GM19328 (cell line): ENCODE measurements at regions not wholly inside any gene's neighbourhood (a gene's known extent, or its start where the extent isn't known, plus 50 kb on each side); places are given as distances from the start of the nearest gene placed in this dataset.
"Not testable (repeated sequence)": the region's sequence is repeated elsewhere in the genome, so short reads cannot be mapped to it uniquely, and the experiment has no call there.

Experiments
- ATAC-seq: cut with Tn5 transposase; IDR thresholded peaks from one replicate; pipeline ENCODE4 v1.9.1; 2021; ENCODE audit warnings: mild to moderate bottlenecking, moderate library complexity; ENCODE audit not compliant: unreplicated experiment

- no peak for ATAC-seq
Observed at GRCh38 chr1:55310505-55310971, 95.4 kb upstream of the USP24 start.

GRCh38 chr1:55309786-55310504 is 94.8 kb upstream of the USP24 start:
- no peak for ATAC-seq

- no peak for ATAC-seq
Observed at GRCh38 chr1:55309053-55309452, 93.9 kb upstream of the USP24 start.

- no peak for ATAC-seq
Observed at GRCh38 chr1:55305735-55306134, 90.6 kb upstream of the USP24 start.

GRCh38 chr1:55304229-55304740 is 89.1 kb upstream of the USP24 start:
- no peak for ATAC-seq

- ATAC-seq, result no peak
Observed at GRCh38 chr1:55302972-55303371, 87.8 kb upstream of the USP24 start.

- no peak for ATAC-seq
Observed at GRCh38 chr1:55301912-55302311, 86.7 kb upstream of the USP24 start.

GRCh38 chr1:55300975-55301374 is 85.8 kb upstream of the USP24 start:
- ATAC-seq, result no peak

GRCh38 chr1:55298167-55298894 is 83.2 kb upstream of the USP24 start:
- no peak for ATAC-seq

GRCh38 chr1:55296247-55296646 is 81.1 kb upstream of the USP24 start:
- ATAC-seq, result not testable (repeated sequence)

- no peak for ATAC-seq
Observed at GRCh38 chr1:55289614-55290013, 74.5 kb upstream of the USP24 start.

- ATAC-seq, result no peak
Observed at GRCh38 chr1:55289042-55289441, 73.9 kb upstream of the USP24 start.

- peak; percentile 74 for ATAC-seq
Observed at GRCh38 chr1:55288245-55288644, 73.1 kb upstream of the USP24 start.

- peak; percentile 47 for ATAC-seq
Observed at GRCh38 chr1:55287723-55288122, 72.6 kb upstream of the USP24 start.

- ATAC-seq, result no peak
Observed at GRCh38 chr1:55286856-55287602, 71.9 kb upstream of the USP24 start.

- ATAC-seq, result no peak
Observed at GRCh38 chr1:55285834-55286233, 70.7 kb upstream of the USP24 start.

- no peak for ATAC-seq
Observed at GRCh38 chr1:55284856-55285255, 69.7 kb upstream of the USP24 start.

GRCh38 chr1:55282058-55282457 is 66.9 kb upstream of the USP24 start:
- no peak for ATAC-seq

- ATAC-seq, result no peak
Observed at GRCh38 chr1:55280731-55281130, 65.6 kb upstream of the USP24 start.

- no peak for ATAC-seq
Observed at GRCh38 chr1:55279627-55280026, 64.5 kb upstream of the USP24 start.

GRCh38 chr1:55278378-55278777 is 63.2 kb upstream of the USP24 start:
- no peak for ATAC-seq
